GM23248 (cell line): ENCODE measurements at regions not wholly inside any gene's neighbourhood (a gene's known extent, or its start where the extent isn't known, plus 50 kb on each side); places are given as distances from the start of the nearest gene placed in this dataset.
A peak's percentile ranks its signal among the peaks of the same experiment; 100 is the strongest.

Source experiments
- DNase-seq: peaks from one replicate; pipeline ENCODE4 v3.0.0-alpha.2; 2015
- H2AFZ ChIP-seq: fragments of 200-600 bp; sonication (generic); 2 replicates; pipeline ENCODE4 v1.6.1; 2016; ENCODE audit warnings: antibody characterized with exemption
- H3F3A ChIP-seq: fragments of 200-600 bp; sonication (generic); 2 replicates; pipeline ENCODE4 v1.6.1; 2016; ENCODE audit warnings: mild to moderate bottlenecking, antibody characterized with exemption, mixed run types; ENCODE audit not compliant: insufficient read depth
- H3K27ac ChIP-seq: fragments of 200-600 bp; sonication (generic); 2 replicates; pipeline ENCODE4 v1.5.1; 2016; ENCODE audit warnings: mild to moderate bottlenecking
- H3K27me3 ChIP-seq: fragments of 200-600 bp; sonication (generic); replicated peaks from 2 replicates; pipeline ENCODE4 v1.6.1; 2016; ENCODE audit warnings: mild to moderate bottlenecking; ENCODE audit not compliant: insufficient read depth
- H3K36me3 ChIP-seq: fragments of 200-600 bp; sonication (generic); 2 replicates; pipeline ENCODE4 v1.6.1; 2016; ENCODE audit warnings: low read depth, mild to moderate bottlenecking
- H3K4me1 ChIP-seq: fragments of 200-600 bp; sonication (generic); 2 replicates; pipeline ENCODE4 v1.6.1; 2016; ENCODE audit warnings: mild to moderate bottlenecking; ENCODE audit not compliant: insufficient read depth
- H3K4me2 ChIP-seq: fragments of 200-600 bp; sonication (generic); one replicate; pipeline ENCODE4 v1.6.1; 2016; ENCODE audit warnings: mild to moderate bottlenecking; ENCODE audit not compliant: unreplicated experiment
- H3K4me3 ChIP-seq: fragments of 200-600 bp; sonication (generic); 2 replicates; pipeline ENCODE4 v1.5.1; 2016; ENCODE audit warnings: mild to moderate bottlenecking
- H3K79me2 ChIP-seq: fragments of 200-600 bp; sonication (generic); 2 replicates; pipeline ENCODE4 v1.6.1; 2016; ENCODE audit warnings: mild to moderate bottlenecking; ENCODE audit not compliant: insufficient read depth
- H3K9ac ChIP-seq: fragments of 200-600 bp; sonication (generic); 2 replicates; pipeline ENCODE4 v1.6.1; 2016; ENCODE audit warnings: mild to moderate bottlenecking
- H3K9me2 ChIP-seq: fragments of 200-600 bp; sonication (generic); 2 replicates; pipeline ENCODE4 v1.6.1; 2016; ENCODE audit warnings: mixed run types, mild to moderate bottlenecking, moderate library complexity; ENCODE audit not compliant: insufficient read depth
- H3K9me3 ChIP-seq: fragments of 200-600 bp; sonication (generic); one replicate; pipeline ENCODE4 v1.6.1; 2017; ENCODE audit warnings: low read depth
- H4K20me1 ChIP-seq: fragments of 200-600 bp; sonication (generic); 2 replicates; pipeline ENCODE4 v1.6.0; 2016; ENCODE audit not compliant: insufficient read depth
- EZH2 ChIP-seq: fragments of 200-600 bp; sonication (generic); IDR thresholded peaks from 2 replicates; pipeline ENCODE4 v1.6.1; 2018; ENCODE audit warnings: antibody characterized with exemption, mild to moderate bottlenecking; ENCODE audit not compliant: insufficient read depth, poor library complexity, severe bottlenecking
- EZH2phosphoT487 ChIP-seq: fragments of 200-600 bp; sonication (generic); IDR thresholded peaks from 2 replicates; pipeline ENCODE4 v1.6.1; 2018; ENCODE audit warnings: antibody characterized with exemption, moderate library complexity, mild to moderate bottlenecking, low read depth; ENCODE audit not compliant: insufficient read depth
- WGBS, 2 experiments: methylation state at CpG; one replicate each; pipeline ENCODE4 v1.1.6; 2015 to 2017; ENCODE audit warnings: low lambda C conversion rate in 2 of 2, low coverage in 1 of 2; ENCODE audit errors: missing lambda C conversion rate in 2 of 2; 5-methylcytosine and 5-hydroxymethylcytosine counted together
- in situ Hi-C: fragments of 300-500 bp; cut with MboI; formaldehyde crosslinking; loops from 2 replicates; pipeline ENCODE4 v1.15.0; 2020

- no peaks in the 10 kb centered on the region for H4K20me1 ChIP-seq
- H3K9ac ChIP-seq = no peak overlapping the region
- no peaks in the 10 kb centered on the region for H3K27me3 ChIP-seq
- peaks cover 6% of the 10 kb centered on the region for H3K4me1 ChIP-seq
- TF ChIP-seq EZH2phosphoT487 (no peak), EZH2 (no peak)
- in situ Hi-C loops = no loop called here
- H3F3A ChIP-seq = no peaks in the 10 kb centered on the region
- no peaks in the 10 kb centered on the region for H3K79me2 ChIP-seq
- H2AFZ ChIP-seq = no peak overlapping the region
- H3K9me3 ChIP-seq = peaks cover under 1% of the 10 kb centered on the region
- H3K36me3 ChIP-seq = no peaks in the 10 kb centered on the region
- no peak overlapping the region for H3K4me2 ChIP-seq
- H3K4me3 ChIP-seq = no peak overlapping the region
- 40 to 41% methylated on average over 3 of the region's 3 CpGs for WGBS, 2 experiments
- H3K27ac ChIP-seq = no peak overlapping the region
- H3K9me2 ChIP-seq = no peaks in the 10 kb centered on the region
- no peak for DNase-seq
Measured at GRCh38 chr6:22833191-22833590, 263.8 kb downstream of the HDGFL1 start.

GRCh38 chr6:22838345-22838744, 269.0 kb downstream of the HDGFL1 start:
- WGBS, 2 experiments = 83% methylated on average over 4 of the region's 4 CpGs
- Histone ChIP-seq H3K79me2 (no peaks in the 10 kb centered on the region), H3K27ac (no peak overlapping the region), H4K20me1 (peaks cover 3% of the 10 kb centered on the region; the same call in 1 of the 2 replicates), H3K9me2 (no peaks in the 10 kb centered on the region), H3K9me3 (peaks cover 4% of the 10 kb centered on the region), H3K4me2 (no peak overlapping the region), H3K4me1 (no peaks in the 10 kb centered on the region), H3K4me3 (no peak overlapping the region), H3K27me3 (no peaks in the 10 kb centered on the region), H2AFZ (no peak overlapping the region), H3K9ac (no peak overlapping the region), H3K36me3 (no peaks in the 10 kb centered on the region), H3F3A (no peaks in the 10 kb centered on the region)
- in situ Hi-C loops = no loop called here
- TF ChIP-seq EZH2phosphoT487 (no peak), EZH2 (no peak)
- DNase-seq = peak; percentile 12

- H3K4me2 ChIP-seq = no peak overlapping the region
- no peaks in the 10 kb centered on the region for H3K27me3 ChIP-seq
- no peak overlapping the region for H3K9ac ChIP-seq
- no peaks in the 10 kb centered on the region for H3K9me3 ChIP-seq
- in situ Hi-C loops = no loop called here
- no peak overlapping the region for H2AFZ ChIP-seq
- no peak overlapping the region for H3K27ac ChIP-seq
- no peak overlapping the region for H3K4me3 ChIP-seq
- H3K4me1 ChIP-seq = no peaks in the 10 kb centered on the region
- DNase-seq = no peak
- H3K79me2 ChIP-seq = no peaks in the 10 kb centered on the region
- no peaks in the 10 kb centered on the region for H3K36me3 ChIP-seq
- TF ChIP-seq EZH2phosphoT487 (no peak), EZH2 (no peak)
- no peaks in the 10 kb centered on the region for H3F3A ChIP-seq
- no peaks in the 10 kb centered on the region for H3K9me2 ChIP-seq
- H4K20me1 ChIP-seq = peaks cover 3% of the 10 kb centered on the region; the same call in 1 of the 2 replicates
Measured at GRCh38 chr6:22845467-22845866, 276.1 kb downstream of the HDGFL1 start.

- in situ Hi-C loops = no loop called here
- no peaks in the 10 kb centered on the region for H3F3A ChIP-seq
- H3K27ac ChIP-seq = no peak overlapping the region
- no peak overlapping the region for H2AFZ ChIP-seq
- H3K9me2 ChIP-seq = no peaks in the 10 kb centered on the region
- no peak overlapping the region for H3K4me2 ChIP-seq
- no peaks in the 10 kb centered on the region for H3K27me3 ChIP-seq
- 57 to 65% methylated on average over 2 of the region's 2 CpGs for WGBS, 2 experiments
- no peak overlapping the region for H3K9ac ChIP-seq
- TF ChIP-seq EZH2 = no peak
- no peak for TF ChIP-seq EZH2phosphoT487
- H3K9me3 ChIP-seq = no peaks in the 10 kb centered on the region
- H3K4me3 ChIP-seq = no peak overlapping the region
- H3K4me1 ChIP-seq = no peaks in the 10 kb centered on the region
- no peak for DNase-seq
- H3K79me2 ChIP-seq = no peaks in the 10 kb centered on the region
- no peaks in the 10 kb centered on the region for H4K20me1 ChIP-seq
- H3K36me3 ChIP-seq = no peaks in the 10 kb centered on the region
Measured at GRCh38 chr6:22848121-22848520, 278.8 kb downstream of the HDGFL1 start.

GRCh38 chr6:22849921-22850320, 280.6 kb downstream of the HDGFL1 start:
- in situ Hi-C loops = no loop called here
- no peaks in the 10 kb centered on the region for H3K9me3 ChIP-seq
- H3K4me3 ChIP-seq = no peak overlapping the region
- TF ChIP-seq EZH2 = no peak
- no peak for TF ChIP-seq EZH2phosphoT487
- H3K9ac ChIP-seq = no peak overlapping the region
- H3K36me3 ChIP-seq = no peaks in the 10 kb centered on the region
- no peak overlapping the region for H3K4me2 ChIP-seq
- H3K27ac ChIP-seq = no peak overlapping the region
- H3K79me2 ChIP-seq = no peaks in the 10 kb centered on the region
- no peaks in the 10 kb centered on the region for H3K27me3 ChIP-seq
- DNase-seq = no peak
- H3K4me1 ChIP-seq = no peaks in the 10 kb centered on the region
- no peaks in the 10 kb centered on the region for H4K20me1 ChIP-seq
- H2AFZ ChIP-seq = no peak overlapping the region
- no peaks in the 10 kb centered on the region for H3K9me2 ChIP-seq
- H3F3A ChIP-seq = no peaks in the 10 kb centered on the region
